ENCODE measurements at regions not wholly inside any gene's neighbourhood (a gene's known extent, or its start where the extent isn't known, plus 50 kb on each side); places are given as distances from the start of the nearest gene placed in this dataset.

GRCh38 chr18:77833807-77834206 lies 584.2 kb downstream of the GALR1 start:
- no peaks in the 10 kb centered on the region for H3K4me1 ChIP-seq
- no peaks in the 10 kb centered on the region for H3K9me3 ChIP-seq
- no peak overlapping the region for H3K4me3 ChIP-seq
- no peak for TF ChIP-seq CTCF (IDR thresholded peaks at IDR 0.05)
- H3K27me3 ChIP-seq = no peaks in the 10 kb centered on the region
- intact Hi-C loops (cut with DNase I; ENCODE audit: low total_unique reads) = no loop called here
- no peak for DNase-seq
- no peaks in the 10 kb centered on the region for H3K36me3 ChIP-seq
- no peak overlapping the region for H3K27ac ChIP-seq

- Histone ChIP-seq H3K27me3 (no peaks in the 10 kb centered on the region), H3K27ac (no peak overlapping the region), H3K4me3 (no peak overlapping the region), H3K9me3 (no peaks in the 10 kb centered on the region), H3K36me3 (no peaks in the 10 kb centered on the region), H3K4me1 (no peaks in the 10 kb centered on the region)
- no peak for DNase-seq
- intact Hi-C loops (cut with DNase I; ENCODE audit: low total_unique reads) = no loop called here
- TF ChIP-seq CTCF (IDR thresholded peaks at IDR 0.05) = no peak
Observed at GRCh38 chr18:77851802-77852201, 602.2 kb downstream of the GALR1 start.

GRCh38 chr18:77853859-77854258 lies 604.2 kb downstream of the GALR1 start:
- no peak overlapping the region for H3K4me3 ChIP-seq
- H3K4me1 ChIP-seq = no peaks in the 10 kb centered on the region
- DNase-seq = no peak
- H3K27ac ChIP-seq = no peak overlapping the region
- no peaks in the 10 kb centered on the region for H3K36me3 ChIP-seq
- no peak for TF ChIP-seq CTCF (IDR thresholded peaks at IDR 0.05)
- H3K27me3 ChIP-seq = no peaks in the 10 kb centered on the region
- intact Hi-C loops (cut with DNase I; ENCODE audit: low total_unique reads) = no loop called here
- no peaks in the 10 kb centered on the region for H3K9me3 ChIP-seq

GRCh38 chr18:77857678-77858655 lies 608.3 kb downstream of the GALR1 start:
- H3K9me3 ChIP-seq = no peaks in the 10 kb centered on the region
- no peak for DNase-seq
- no peaks in the 10 kb centered on the region for H3K27me3 ChIP-seq
- H3K36me3 ChIP-seq = no peaks in the 10 kb centered on the region
- no peak overlapping the region for H3K27ac ChIP-seq
- no peak overlapping the region for H3K4me3 ChIP-seq
- no peaks in the 10 kb centered on the region for H3K4me1 ChIP-seq
- intact Hi-C loops (cut with DNase I; ENCODE audit: low total_unique reads) = no loop called here
- TF ChIP-seq CTCF (IDR thresholded peaks at IDR 0.05) = no peak

- no peaks in the 10 kb centered on the region for H3K4me1 ChIP-seq
- intact Hi-C loops (cut with DNase I; ENCODE audit: low total_unique reads) = no loop called here
- no peak for TF ChIP-seq CTCF (IDR thresholded peaks at IDR 0.05)
- H3K4me3 ChIP-seq = no peak overlapping the region
- no peak for DNase-seq
- no peaks in the 10 kb centered on the region for H3K9me3 ChIP-seq
- H3K27me3 ChIP-seq = no peaks in the 10 kb centered on the region
- no peak overlapping the region for H3K27ac ChIP-seq
- H3K36me3 ChIP-seq = no peaks in the 10 kb centered on the region
Observed at GRCh38 chr18:77859634-77860033, 610.0 kb downstream of the GALR1 start.
